GM23338 (cell line): ENCODE measurements at regions not wholly inside any gene's neighbourhood (a gene's known extent, or its start where the extent isn't known, plus 50 kb on each side); places are given as distances from the start of the nearest gene placed in this dataset.

Source experiments
- ATAC-seq: fragments of 200-7000 bp; cut with Tn5 transposase; 3 replicates; pipeline ENCODE4 v1.9.1; 2020
- DNase-seq: peaks from one replicate; pipeline ENCODE4 v3.0.0-alpha.2; 2015; ENCODE audit warnings: low spot score
- H2AFZ ChIP-seq: fragments of 200-600 bp; sonication (generic); 2 replicates; pipeline ENCODE4 v1.8.0; 2016; ENCODE audit warnings: antibody characterized with exemption, mild to moderate bottlenecking, moderate library complexity
- H3F3A ChIP-seq: fragments of 200-600 bp; sonication (generic); replicated peaks from 2 replicates; pipeline ENCODE4 v1.8.0; 2017; ENCODE audit warnings: antibody characterized with exemption, mixed run types, low read depth
- H3K27ac ChIP-seq: fragments of 200-600 bp; sonication (generic); 2 replicates; pipeline ENCODE4 v1.6.1; 2016; ENCODE audit warnings: low read depth
- H3K27me3 ChIP-seq: fragments of 200-600 bp; sonication (generic); 2 replicates; pipeline ENCODE4 v1.8.0; 2016; ENCODE audit warnings: mild to moderate bottlenecking, mixed run types, moderate library complexity; ENCODE audit not compliant: insufficient read depth
- H3K36me3 ChIP-seq: fragments of 200-600 bp; sonication (generic); 2 replicates; pipeline ENCODE4 v1.8.0; 2016; ENCODE audit warnings: mild to moderate bottlenecking; ENCODE audit not compliant: insufficient read depth
- H3K4me1 ChIP-seq: fragments of 200-600 bp; sonication (generic); 2 replicates; pipeline ENCODE4 v1.8.0; 2016; ENCODE audit warnings: mild to moderate bottlenecking, moderate library complexity; ENCODE audit not compliant: insufficient read depth
- H3K4me2 ChIP-seq: fragments of 200-600 bp; sonication (generic); 2 replicates; pipeline ENCODE4 v1.7.1; 2017; ENCODE audit warnings: mixed run types
- H3K4me3 ChIP-seq: fragments of 200-600 bp; sonication (generic); 2 replicates; pipeline ENCODE4 v1.6.1; 2016; ENCODE audit warnings: mixed run types
- H3K79me2 ChIP-seq: fragments of 200-600 bp; sonication (generic); replicated peaks from 2 replicates; pipeline ENCODE4 v1.8.0; 2017; ENCODE audit warnings: mild to moderate bottlenecking; ENCODE audit not compliant: insufficient read depth
- H3K9me2 ChIP-seq: fragments of 200-600 bp; sonication (generic); 2 replicates; pipeline ENCODE4 v1.8.0; 2017; ENCODE audit not compliant: insufficient read depth
- H4K20me1 ChIP-seq: fragments of 200-600 bp; sonication (generic); replicated peaks from 2 replicates; pipeline ENCODE4 v1.8.0; 2017; ENCODE audit warnings: mild to moderate bottlenecking; ENCODE audit not compliant: insufficient read depth
- H3K27ac Mint-ChIP-seq: 2 replicates; pipeline ENCODE4 v1.8.0; 2020; ENCODE audit warnings: inconsistent platforms, mild to moderate bottlenecking, moderate library complexity, mixed read lengths
- H3K27me3 Mint-ChIP-seq: 3 replicates; pipeline ENCODE4 v1.8.0; 2022; ENCODE audit warnings: low read depth, mild to moderate bottlenecking, moderate library complexity, mixed read lengths, inconsistent platforms; ENCODE audit not compliant: insufficient read depth, poor library complexity
- H3K36me3 Mint-ChIP-seq: 3 replicates; pipeline ENCODE4 v1.8.0; 2021; ENCODE audit warnings: low read depth, mild to moderate bottlenecking, inconsistent platforms, moderate library complexity, mixed read lengths
- H3K4me1 Mint-ChIP-seq: 3 replicates; pipeline ENCODE4 v1.8.0; 2020; ENCODE audit warnings: mild to moderate bottlenecking, inconsistent platforms, mixed read lengths
- H3K4me3 Mint-ChIP-seq: 3 replicates; pipeline ENCODE4 v1.8.0; 2021; ENCODE audit warnings: moderate library complexity, mild to moderate bottlenecking, inconsistent platforms, mixed read lengths
- H3K9me3 Mint-ChIP-seq: 3 replicates; pipeline ENCODE4 v1.8.0; 2020; ENCODE audit warnings: moderate library complexity, mild to moderate bottlenecking, inconsistent platforms, mixed read lengths
- CREB1 ChIP-seq: fragments of 250-450 bp; sonication (Bioruptor Pico); IDR thresholded peaks from 2 replicates; pipeline ENCODE4 v1.5.0; 2020; ENCODE audit warnings: low read depth, mild to moderate bottlenecking, moderate library complexity
- ETS1 ChIP-seq: IDR thresholded peaks from 2 replicates; pipeline ENCODE4 v1.6.1; 2016; ENCODE audit warnings: antibody characterized with exemption
- EZH2 ChIP-seq: fragments of 200-600 bp; sonication (generic); IDR thresholded peaks from one replicate; pipeline ENCODE4 v1.8.0; 2017; ENCODE audit warnings: antibody characterized with exemption, mild to moderate bottlenecking, low read depth; ENCODE audit not compliant: unreplicated experiment
- POLR2AphosphoS5 ChIP-seq: IDR thresholded peaks from 2 replicates; pipeline ENCODE4 v1.6.1; 2016; ENCODE audit warnings: antibody characterized with exemption, low read depth
- REST ChIP-seq: IDR thresholded peaks from one replicate; pipeline ENCODE4 v1.6.1; 2018; ENCODE audit warnings: antibody characterized with exemption; ENCODE audit not compliant: unreplicated experiment
- ZNF331 ChIP-seq: fragments of 250-450 bp; sonication (Bioruptor Pico); IDR thresholded peaks from 2 replicates; pipeline ENCODE4 v1.5.0; 2020; ENCODE audit warnings: low read depth, mild to moderate bottlenecking, moderate library complexity
- TF ChIP-seq, protein P1 (sequence below): fragments of 250-450 bp; sonication (Bioruptor Pico); IDR thresholded peaks from 2 replicates; pipeline ENCODE4 v1.5.0; 2020; ENCODE audit warnings: mild to moderate bottlenecking, moderate library complexity

DNA sequence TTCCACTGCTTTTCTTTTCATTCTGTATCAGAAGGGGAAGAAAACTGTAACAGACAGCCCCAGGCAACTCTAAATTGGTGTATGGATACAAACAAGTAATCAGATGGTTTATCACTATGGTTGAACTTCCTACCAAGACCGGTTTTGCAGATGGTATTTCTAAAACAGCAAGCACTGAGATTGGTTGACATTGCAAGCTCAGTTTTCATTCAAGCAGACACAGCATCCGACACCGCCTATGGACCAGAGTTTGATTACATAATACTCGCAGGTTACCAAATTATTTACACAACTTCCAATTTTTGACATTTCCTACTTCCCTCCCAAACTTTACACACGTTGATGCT, 209.9 kb downstream of the ALDH8A1 start (continued):
- TF ChIP-seq, protein P1, sequence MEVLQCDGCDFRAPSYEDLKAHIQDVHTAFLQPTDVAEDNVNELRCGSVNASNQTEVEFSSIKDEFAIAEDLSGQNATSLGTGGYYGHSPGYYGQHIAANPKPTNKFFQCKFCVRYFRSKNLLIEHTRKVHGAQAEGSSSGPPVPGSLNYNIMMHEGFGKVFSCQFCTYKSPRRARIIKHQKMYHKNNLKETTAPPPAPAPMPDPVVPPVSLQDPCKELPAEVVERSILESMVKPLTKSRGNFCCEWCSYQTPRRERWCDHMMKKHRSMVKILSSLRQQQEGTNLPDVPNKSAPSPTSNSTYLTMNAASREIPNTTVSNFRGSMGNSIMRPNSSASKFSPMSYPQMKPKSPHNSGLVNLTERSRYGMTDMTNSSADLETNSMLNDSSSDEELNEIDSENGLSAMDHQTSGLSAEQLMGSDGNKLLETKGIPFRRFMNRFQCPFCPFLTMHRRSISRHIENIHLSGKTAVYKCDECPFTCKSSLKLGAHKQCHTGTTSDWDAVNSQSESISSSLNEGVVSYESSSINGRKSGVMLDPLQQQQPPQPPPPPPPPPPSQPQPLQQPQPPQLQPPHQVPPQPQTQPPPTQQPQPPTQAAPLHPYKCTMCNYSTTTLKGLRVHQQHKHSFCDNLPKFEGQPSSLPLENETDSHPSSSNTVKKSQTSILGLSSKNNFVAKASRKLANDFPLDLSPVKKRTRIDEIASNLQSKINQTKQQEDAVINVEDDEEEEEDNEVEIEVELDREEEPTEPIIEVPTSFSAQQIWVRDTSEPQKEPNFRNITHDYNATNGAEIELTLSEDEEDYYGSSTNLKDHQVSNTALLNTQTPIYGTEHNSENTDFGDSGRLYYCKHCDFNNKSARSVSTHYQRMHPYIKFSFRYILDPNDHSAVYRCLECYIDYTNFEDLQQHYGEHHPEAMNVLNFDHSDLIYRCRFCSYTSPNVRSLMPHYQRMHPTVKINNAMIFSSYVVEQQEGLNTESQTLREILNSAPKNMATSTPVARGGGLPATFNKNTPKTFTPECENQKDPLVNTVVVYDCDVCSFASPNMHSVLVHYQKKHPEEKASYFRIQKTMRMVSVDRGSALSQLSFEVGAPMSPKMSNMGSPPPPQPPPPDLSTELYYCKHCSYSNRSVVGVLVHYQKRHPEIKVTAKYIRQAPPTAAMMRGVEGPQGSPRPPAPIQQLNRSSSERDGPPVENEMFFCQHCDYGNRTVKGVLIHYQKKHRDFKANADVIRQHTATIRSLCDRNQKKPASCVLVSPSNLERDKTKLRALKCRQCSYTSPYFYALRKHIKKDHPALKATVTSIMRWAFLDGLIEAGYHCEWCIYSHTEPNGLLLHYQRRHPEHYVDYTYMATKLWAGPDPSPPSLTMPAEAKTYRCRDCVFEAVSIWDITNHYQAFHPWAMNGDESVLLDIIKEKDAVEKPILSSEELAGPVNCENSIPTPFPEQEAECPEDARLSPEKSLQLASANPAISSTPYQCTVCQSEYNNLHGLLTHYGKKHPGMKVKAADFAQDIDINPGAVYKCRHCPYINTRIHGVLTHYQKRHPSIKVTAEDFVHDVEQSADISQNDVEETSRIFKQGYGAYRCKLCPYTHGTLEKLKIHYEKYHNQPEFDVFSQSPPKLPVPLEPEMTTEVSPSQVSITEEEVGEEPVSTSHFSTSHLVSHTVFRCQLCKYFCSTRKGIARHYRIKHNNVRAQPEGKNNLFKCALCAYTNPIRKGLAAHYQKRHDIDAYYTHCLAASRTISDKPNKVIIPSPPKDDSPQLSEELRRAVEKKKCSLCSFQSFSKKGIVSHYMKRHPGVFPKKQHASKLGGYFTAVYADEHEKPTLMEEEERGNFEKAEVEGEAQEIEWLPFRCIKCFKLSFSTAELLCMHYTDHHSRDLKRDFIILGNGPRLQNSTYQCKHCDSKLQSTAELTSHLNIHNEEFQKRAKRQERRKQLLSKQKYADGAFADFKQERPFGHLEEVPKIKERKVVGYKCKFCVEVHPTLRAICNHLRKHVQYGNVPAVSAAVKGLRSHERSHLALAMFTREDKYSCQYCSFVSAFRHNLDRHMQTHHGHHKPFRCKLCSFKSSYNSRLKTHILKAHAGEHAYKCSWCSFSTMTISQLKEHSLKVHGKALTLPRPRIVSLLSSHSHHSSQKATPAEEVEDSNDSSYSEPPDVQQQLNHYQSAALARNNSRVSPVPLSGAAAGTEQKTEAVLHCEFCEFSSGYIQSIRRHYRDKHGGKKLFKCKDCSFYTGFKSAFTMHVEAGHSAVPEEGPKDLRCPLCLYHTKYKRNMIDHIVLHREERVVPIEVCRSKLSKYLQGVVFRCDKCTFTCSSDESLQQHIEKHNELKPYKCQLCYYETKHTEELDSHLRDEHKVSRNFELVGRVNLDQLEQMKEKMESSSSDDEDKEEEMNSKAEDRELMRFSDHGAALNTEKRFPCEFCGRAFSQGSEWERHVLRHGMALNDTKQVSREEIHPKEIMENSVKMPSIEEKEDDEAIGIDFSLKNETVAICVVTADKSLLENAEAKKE, result no peak
- no peak for TF ChIP-seq CREB1 (CRISPR knock-in tag)

GRCh38 chr6:134739299-134740026, 210.4 kb downstream of the ALDH8A1 start:
- H3K36me3 Mint-ChIP-seq, result no peaks in the 10 kb centered on the region
- Histone ChIP-seq H3K9me2 (no peaks in the 10 kb centered on the region), H3K4me1 (peaks cover 5% of the 10 kb centered on the region; the same call in 1 of the 2 replicates), H3K4me2 (no peak overlapping the region), H4K20me1 (no peaks in the 10 kb centered on the region), H3F3A (no peaks in the 10 kb centered on the region), H3K79me2 (no peaks in the 10 kb centered on the region), H3K27ac (no peak overlapping the region), H2AFZ (no peak overlapping the region), H3K4me3 (no peak overlapping the region), H3K36me3 (no peaks in the 10 kb centered on the region), H3K27me3 (no peaks in the 10 kb centered on the region)
- no peaks in the 10 kb centered on the region for H3K27me3 Mint-ChIP-seq
- H3K27ac Mint-ChIP-seq, result no peak overlapping the region
- no peak for DNase-seq
- no peak overlapping the region for H3K4me3 Mint-ChIP-seq
- H3K9me3 Mint-ChIP-seq, result no peaks in the 10 kb centered on the region
- ATAC-seq, result no peak
- H3K4me1 Mint-ChIP-seq, result peaks cover 8% of the 10 kb centered on the region; the same call in 2 of the 3 replicates
- TF ChIP-seq EZH2 (no peak), ETS1 (no peak), REST (no peak), ZNF331 (CRISPR knock-in tag) (no peak), POLR2AphosphoS5 (no peak)
